ENCODE measurements at regions not wholly inside any gene's neighbourhood (a gene's known extent, or its start where the extent isn't known, plus 50 kb on each side); places are given as distances from the start of the nearest gene placed in this dataset.

DNA sequence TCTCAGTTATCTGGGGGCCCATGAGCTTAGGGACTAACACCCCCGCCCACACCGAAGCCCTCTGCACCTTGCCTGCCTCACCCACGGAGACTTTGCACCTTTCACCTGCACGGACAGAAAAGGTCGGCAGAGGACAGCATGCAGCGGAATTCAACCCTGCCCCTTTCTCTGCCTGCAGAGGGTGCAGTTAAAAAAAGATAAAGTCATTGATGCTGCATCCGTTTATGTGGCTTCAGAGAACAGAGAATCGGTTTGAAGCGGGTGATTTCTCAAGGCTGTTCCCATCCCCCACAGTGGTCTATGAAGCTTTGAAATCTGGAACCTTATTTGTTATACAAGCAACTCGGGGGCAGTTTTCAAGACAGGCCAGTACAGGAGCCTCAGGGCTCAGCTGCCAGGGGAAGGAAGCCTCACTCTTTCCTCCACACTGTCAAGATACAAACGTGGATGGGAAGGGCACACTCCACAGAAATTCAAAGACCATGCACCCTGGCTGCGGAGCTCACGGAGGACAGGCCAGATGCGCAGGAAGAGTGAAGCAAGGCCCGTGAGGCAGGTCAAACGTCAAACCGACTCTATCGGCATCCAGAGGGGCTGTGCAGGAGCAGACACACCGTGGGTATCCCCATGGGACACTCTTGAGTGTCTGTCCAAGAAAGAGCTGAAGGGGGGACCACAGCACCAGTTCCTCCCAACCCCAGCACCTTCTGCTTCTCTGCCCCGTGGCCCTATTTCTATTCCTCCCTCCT, 66.3 kb downstream of the INSIG1 start:
- Histone ChIP-seq H3K4me3 (no peak overlapping the region), H3K36me3 (no peaks in the 10 kb centered on the region), H3K9me3 (no peaks in the 10 kb centered on the region), H3K4me1 (no peaks in the 10 kb centered on the region), H3K27ac (no peak overlapping the region), H3K9ac (ENCODE audit: low read depth in 2 of 2, low read length in 2 of 2) (no peak overlapping the region), H3K27me3 (no peaks in the 10 kb centered on the region)
- no peak for DNase-seq
- TF ChIP-seq, protein P1, sequence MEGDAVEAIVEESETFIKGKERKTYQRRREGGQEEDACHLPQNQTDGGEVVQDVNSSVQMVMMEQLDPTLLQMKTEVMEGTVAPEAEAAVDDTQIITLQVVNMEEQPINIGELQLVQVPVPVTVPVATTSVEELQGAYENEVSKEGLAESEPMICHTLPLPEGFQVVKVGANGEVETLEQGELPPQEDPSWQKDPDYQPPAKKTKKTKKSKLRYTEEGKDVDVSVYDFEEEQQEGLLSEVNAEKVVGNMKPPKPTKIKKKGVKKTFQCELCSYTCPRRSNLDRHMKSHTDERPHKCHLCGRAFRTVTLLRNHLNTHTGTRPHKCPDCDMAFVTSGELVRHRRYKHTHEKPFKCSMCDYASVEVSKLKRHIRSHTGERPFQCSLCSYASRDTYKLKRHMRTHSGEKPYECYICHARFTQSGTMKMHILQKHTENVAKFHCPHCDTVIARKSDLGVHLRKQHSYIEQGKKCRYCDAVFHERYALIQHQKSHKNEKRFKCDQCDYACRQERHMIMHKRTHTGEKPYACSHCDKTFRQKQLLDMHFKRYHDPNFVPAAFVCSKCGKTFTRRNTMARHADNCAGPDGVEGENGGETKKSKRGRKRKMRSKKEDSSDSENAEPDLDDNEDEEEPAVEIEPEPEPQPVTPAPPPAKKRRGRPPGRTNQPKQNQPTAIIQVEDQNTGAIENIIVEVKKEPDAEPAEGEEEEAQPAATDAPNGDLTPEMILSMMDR (IDR thresholded peaks at IDR 0.05), result no peak
- intact Hi-C loops (cut with DNase I), result no loop called here

DNA sequence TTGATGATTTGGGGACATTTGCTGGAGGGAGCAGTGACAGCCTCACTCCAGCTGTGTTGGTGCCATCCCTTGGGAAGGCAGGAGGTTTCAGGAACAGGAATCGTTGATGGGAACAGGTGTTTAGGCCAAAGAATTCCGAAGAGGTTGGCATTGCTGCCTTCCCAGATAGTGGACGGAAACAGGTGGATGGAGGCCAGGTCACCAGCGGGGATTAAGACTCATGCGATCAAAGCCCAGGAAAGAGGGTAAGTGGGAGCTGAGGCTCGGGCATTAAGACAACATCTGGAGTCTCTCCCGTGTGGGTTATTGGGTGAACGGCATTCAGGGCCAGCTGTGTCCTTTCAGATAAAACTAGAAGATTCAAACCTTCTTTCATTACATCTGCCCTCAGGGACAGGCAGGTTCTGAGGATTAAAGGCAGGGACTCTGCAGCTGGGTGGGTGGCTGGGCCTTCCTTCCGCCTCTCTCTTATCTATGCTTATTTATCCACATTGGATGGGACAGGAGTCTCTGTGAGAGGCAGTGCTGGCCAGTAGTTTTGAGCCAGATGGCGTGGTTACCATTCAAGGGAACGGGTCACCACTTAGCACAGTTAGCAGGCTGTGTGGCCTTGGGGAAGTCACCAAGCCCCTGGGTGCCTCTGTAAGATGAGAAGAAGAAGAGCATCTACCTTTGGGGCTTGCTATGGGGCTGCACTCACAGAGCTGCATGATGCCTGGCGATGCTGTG, 67.6 kb downstream of the INSIG1 start:
- no peak overlapping the region for H3K4me3 ChIP-seq
- H3K27ac ChIP-seq, result no peak overlapping the region
- TF ChIP-seq, protein P1 (IDR thresholded peaks at IDR 0.05), result no peak
- no peak for DNase-seq
- intact Hi-C loops (cut with DNase I), result no loop called here
- no peaks in the 10 kb centered on the region for H3K9me3 ChIP-seq
- no peaks in the 10 kb centered on the region for H3K36me3 ChIP-seq
- H3K9ac ChIP-seq (ENCODE audit: low read depth in 2 of 2, low read length in 2 of 2), result no peak overlapping the region
- peaks cover 3% of the 10 kb centered on the region for H3K27me3 ChIP-seq
- H3K4me1 ChIP-seq, result no peaks in the 10 kb centered on the region

DNA sequence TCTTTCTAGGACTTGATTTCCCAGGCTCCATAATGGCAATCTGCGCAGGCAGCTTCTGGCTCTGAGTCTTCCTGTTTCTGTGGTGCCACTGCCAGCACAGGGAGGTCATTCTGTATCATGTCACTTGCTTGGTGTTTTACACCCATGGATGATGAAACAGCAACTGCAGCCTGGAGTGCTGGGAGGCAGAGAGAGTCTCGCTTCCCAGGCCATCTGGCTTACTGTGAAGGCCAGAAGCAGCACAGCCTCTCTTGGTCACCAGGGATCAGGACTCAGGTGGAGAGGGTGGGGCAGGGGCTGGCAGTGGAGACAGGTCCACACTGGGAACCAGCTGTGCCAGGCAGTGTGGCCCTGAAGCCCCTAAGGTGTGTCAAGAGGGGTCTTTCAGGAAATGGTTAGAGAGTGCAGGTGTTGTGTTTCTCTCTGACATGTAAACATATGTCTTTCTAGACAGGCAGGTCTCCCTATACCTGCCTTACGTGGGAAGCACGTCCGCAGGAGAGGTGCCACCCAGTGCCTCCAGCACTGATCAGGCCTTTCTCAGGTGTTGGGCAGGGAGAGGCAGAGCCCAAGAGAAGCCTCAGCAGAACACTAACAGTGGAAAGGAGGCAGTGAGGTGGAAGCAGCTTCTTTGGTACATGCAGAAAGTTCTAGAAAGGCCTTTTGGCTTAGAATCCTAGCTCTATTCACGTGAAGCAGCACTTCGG, 71.4 kb downstream of the INSIG1 start:
- Histone ChIP-seq H3K4me1 (peaks cover 9% of the 10 kb centered on the region), H3K9me3 (no peaks in the 10 kb centered on the region), H3K9ac (ENCODE audit: low read depth in 2 of 2, low read length in 2 of 2) (no peak overlapping the region), H3K27ac (no peak overlapping the region), H3K36me3 (no peaks in the 10 kb centered on the region), H3K4me3 (no peak overlapping the region), H3K27me3 (peaks cover 41% of the 10 kb centered on the region)
- intact Hi-C loops (cut with DNase I), result no loop called here
- TF ChIP-seq, protein P1 (IDR thresholded peaks at IDR 0.05), result no peak
- no peak for DNase-seq

DNA sequence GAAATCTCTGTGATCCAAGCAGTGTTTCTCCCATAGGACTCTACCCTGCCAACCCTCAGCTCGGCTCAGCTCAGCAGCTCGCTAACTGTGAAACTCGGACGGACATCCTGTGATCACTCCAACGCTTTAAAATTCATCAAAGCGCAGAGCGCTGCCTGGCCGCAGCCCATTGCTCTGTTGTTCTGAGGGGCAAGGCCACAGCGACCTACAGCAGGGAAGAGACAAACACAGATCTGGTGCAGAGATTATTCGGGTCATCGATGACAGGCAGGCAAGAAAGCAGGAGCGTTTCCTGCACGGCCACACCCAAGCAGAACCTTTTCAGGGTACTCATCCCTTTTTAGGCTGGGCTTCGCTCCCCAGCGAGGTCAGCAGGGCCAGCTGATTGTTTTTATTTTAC, 72.1 kb downstream of the INSIG1 start:
- no peaks in the 10 kb centered on the region for H3K9me3 ChIP-seq
- no peak overlapping the region for H3K4me3 ChIP-seq
- TF ChIP-seq, protein P1 (IDR thresholded peaks at IDR 0.05), result no peak
- no peaks in the 10 kb centered on the region for H3K36me3 ChIP-seq
- H3K4me1 ChIP-seq, result peaks cover 16% of the 10 kb centered on the region
- intact Hi-C loops (cut with DNase I), result no loop called here
- peaks cover 48% of the 10 kb centered on the region for H3K27me3 ChIP-seq
- H3K9ac ChIP-seq (ENCODE audit: low read depth in 2 of 2, low read length in 2 of 2), result no peak overlapping the region
- H3K27ac ChIP-seq, result no peak overlapping the region
- no peak for DNase-seq

DNA sequence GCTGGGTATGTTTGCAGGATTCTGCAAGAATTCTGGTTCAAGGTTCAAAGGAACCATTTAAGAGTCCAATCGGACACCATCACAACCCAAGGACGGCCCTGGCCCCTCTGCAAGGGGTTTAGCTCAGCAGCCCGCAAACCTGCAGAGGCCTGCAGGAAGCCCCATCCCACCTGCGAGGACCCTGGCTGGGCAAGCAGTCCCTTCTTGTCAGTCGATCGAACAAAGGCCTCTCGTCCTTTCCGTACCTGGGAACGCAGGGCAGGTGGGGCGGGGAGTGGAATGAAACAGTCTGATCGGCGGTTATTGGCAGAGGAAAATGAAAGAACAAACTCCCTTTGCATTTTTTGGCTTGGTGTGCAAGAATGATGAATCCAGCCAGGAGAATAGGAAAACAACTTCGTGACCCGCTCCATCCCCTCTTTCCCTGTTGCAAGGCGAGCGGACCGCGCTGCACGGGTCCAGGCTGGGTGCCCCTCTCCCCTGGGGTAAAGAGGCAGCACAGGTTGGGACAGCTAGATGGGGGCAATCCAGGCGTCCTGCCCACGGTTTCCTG, 73.7 kb downstream of the INSIG1 start:
- no peaks in the 10 kb centered on the region for H3K36me3 ChIP-seq
- no peak for DNase-seq
- peaks cover 64% of the 10 kb centered on the region for H3K27me3 ChIP-seq
- intact Hi-C loops (cut with DNase I), result no loop called here
- H3K27ac ChIP-seq, result no peak overlapping the region
- peaks cover 18% of the 10 kb centered on the region for H3K4me1 ChIP-seq
- no peaks in the 10 kb centered on the region for H3K9me3 ChIP-seq
- H3K4me3 ChIP-seq, result no peak overlapping the region
- TF ChIP-seq, protein P1 (IDR thresholded peaks at IDR 0.05), result no peak
- no peak overlapping the region for H3K9ac ChIP-seq (ENCODE audit: low read depth in 2 of 2, low read length in 2 of 2)

All from colonic mucosa (tissue), 4 donors.